Osteoblast (primary cell): ENCODE measurements at regions not wholly inside any gene's neighbourhood (a gene's known extent, or its start where the extent isn't known, plus 50 kb on each side); places are given as distances from the start of the nearest gene placed in this dataset.

Experiments
- DNase-seq: peaks from one replicate; pipeline ENCODE4 v3.0.0; 2011; ENCODE audit warnings: low spot score, mixed read lengths; ENCODE audit not compliant: insufficient read length; ENCODE audit errors: missing footprints
- H2AFZ ChIP-seq: 2 replicates; pipeline ENCODE4 v1.6.0; 2011; ENCODE audit warnings: mild to moderate bottlenecking, low read length
- H3K27ac ChIP-seq: 2 replicates; pipeline ENCODE4 v1.5.1; 2011; ENCODE audit warnings: mild to moderate bottlenecking, low read depth, low read length, moderate library complexity
- H3K27me3 ChIP-seq: 2 replicates; pipeline ENCODE4 v1.6.0; 2012; ENCODE audit warnings: mild to moderate bottlenecking, control low read depth, inconsistent platforms, low read length, moderate library complexity; ENCODE audit not compliant: insufficient read depth
- H3K36me3 ChIP-seq: 2 replicates; pipeline ENCODE4 v1.5.1; 2011; ENCODE audit warnings: mild to moderate bottlenecking, low read length, control low read depth, moderate library complexity; ENCODE audit not compliant: insufficient read depth
- H3K4me1 ChIP-seq: 2 replicates; pipeline ENCODE4 v1.5.1; 2011; ENCODE audit warnings: mild to moderate bottlenecking, low read length, control low read depth, moderate library complexity; ENCODE audit not compliant: insufficient read depth
- H3K4me2 ChIP-seq: 2 replicates; pipeline ENCODE4 v1.6.0; 2011; ENCODE audit warnings: mild to moderate bottlenecking, low read length; ENCODE audit not compliant: insufficient read depth
- H3K4me3 ChIP-seq: fragments of 200-600 bp; sonication (generic); 3 replicates; pipeline ENCODE4 v1.5.1; 2012; ENCODE audit warnings: mild to moderate bottlenecking, low read length, inconsistent platforms; ENCODE audit not compliant: insufficient read depth
- H3K79me2 ChIP-seq: 2 replicates; pipeline ENCODE4 v1.6.0; 2012; ENCODE audit warnings: mild to moderate bottlenecking, low read length, control low read depth, inconsistent platforms; ENCODE audit not compliant: insufficient read depth
- H3K9me3 ChIP-seq: 2 replicates; pipeline ENCODE4 v1.5.1; 2011; ENCODE audit warnings: low read depth, low read length, control low read depth
- H4K20me1 ChIP-seq: 2 replicates; pipeline ENCODE4 v1.6.0; 2012; ENCODE audit warnings: mild to moderate bottlenecking, low read length, control low read depth; ENCODE audit not compliant: insufficient read depth
- TF ChIP-seq, protein P1 (sequence below): IDR thresholded peaks from 2 replicates; pipeline ENCODE4 v1.5.1; 2011; ENCODE audit warnings: mild to moderate bottlenecking, low read depth, low read length, moderate library complexity; ENCODE audit errors: extremely low read depth

DNA sequence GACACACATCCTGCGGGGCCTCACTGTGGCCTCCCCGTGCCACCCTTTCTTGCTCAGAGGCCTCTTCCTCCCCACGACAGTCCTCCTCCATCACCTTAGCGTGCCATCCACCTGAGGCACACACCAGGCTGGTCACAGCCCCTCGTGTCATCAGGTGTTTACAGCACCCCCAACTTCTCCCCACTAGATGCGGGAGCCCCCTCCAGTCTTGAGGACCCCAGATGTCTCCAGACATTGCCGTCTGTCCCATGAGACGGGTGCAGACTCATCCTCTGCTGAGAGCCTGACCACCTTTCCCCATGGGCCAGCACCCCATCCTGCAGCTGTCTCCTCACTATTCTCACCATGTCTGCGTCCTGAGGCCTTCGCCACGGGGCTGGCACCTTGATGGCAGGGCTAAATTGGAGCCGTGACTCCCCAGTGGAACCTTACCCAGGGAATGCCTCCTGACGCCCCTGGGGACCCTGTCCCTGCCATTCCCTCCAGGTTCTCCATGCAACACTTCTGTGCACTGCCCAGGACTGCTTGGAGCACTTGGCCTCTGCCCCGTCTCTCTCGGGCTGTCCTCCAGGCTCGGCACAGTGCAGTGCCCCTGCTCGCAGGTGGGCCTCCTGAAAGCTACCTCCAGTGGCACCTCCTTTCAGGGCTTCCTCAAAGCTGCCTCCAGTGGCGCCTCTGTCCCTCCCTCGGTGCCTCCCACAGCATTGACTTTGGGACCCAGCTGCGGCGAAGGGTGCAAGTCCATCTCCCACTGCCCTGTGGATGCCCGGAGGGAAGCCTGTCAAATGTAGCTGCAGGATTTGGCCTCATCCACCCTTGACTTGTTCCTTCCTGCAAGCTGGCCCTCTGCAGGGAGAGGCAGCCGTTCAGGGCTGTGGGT is 1386.8 kb downstream of the BRD1 start:
- H3K36me3 ChIP-seq, result no peaks in the 10 kb centered on the region
- no peak overlapping the region for H3K4me3 ChIP-seq
- no peaks in the 10 kb centered on the region for H3K4me1 ChIP-seq
- no peaks in the 10 kb centered on the region for H3K9me3 ChIP-seq
- no peak for DNase-seq
- H3K4me2 ChIP-seq, result no peak overlapping the region
- no peaks in the 10 kb centered on the region for H3K27me3 ChIP-seq
- H2AFZ ChIP-seq, result no peak overlapping the region
- TF ChIP-seq, protein P1, sequence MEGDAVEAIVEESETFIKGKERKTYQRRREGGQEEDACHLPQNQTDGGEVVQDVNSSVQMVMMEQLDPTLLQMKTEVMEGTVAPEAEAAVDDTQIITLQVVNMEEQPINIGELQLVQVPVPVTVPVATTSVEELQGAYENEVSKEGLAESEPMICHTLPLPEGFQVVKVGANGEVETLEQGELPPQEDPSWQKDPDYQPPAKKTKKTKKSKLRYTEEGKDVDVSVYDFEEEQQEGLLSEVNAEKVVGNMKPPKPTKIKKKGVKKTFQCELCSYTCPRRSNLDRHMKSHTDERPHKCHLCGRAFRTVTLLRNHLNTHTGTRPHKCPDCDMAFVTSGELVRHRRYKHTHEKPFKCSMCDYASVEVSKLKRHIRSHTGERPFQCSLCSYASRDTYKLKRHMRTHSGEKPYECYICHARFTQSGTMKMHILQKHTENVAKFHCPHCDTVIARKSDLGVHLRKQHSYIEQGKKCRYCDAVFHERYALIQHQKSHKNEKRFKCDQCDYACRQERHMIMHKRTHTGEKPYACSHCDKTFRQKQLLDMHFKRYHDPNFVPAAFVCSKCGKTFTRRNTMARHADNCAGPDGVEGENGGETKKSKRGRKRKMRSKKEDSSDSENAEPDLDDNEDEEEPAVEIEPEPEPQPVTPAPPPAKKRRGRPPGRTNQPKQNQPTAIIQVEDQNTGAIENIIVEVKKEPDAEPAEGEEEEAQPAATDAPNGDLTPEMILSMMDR, result no peak
- no peak overlapping the region for H3K27ac ChIP-seq
- H4K20me1 ChIP-seq, result no peaks in the 10 kb centered on the region
- no peaks in the 10 kb centered on the region for H3K79me2 ChIP-seq

DNA sequence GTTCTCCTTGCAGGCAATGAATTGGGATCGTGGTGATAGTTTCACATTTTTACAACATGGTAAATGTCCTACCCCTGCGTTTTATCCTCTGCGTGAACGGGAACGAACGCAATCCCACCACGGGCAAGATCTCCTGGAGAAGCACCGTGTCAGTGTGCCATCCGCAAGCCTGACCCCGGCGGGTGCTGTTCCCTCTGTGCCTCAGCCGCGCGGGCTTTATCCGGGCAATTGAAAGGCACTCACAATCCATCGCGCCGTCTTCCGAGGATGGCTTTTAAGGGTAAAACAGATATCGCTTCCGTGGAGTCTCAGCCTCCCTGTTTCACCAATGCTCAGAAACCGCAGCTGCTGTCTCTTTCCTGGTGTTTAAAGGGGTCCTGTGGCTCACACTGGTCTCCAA is 1387.5 kb downstream of the BRD1 start:
- H3K4me3 ChIP-seq, result no peak overlapping the region
- H3K9me3 ChIP-seq, result no peaks in the 10 kb centered on the region
- no peak overlapping the region for H2AFZ ChIP-seq
- no peak for DNase-seq
- TF ChIP-seq, protein P1, result no peak
- H3K27ac ChIP-seq, result no peak overlapping the region
- no peaks in the 10 kb centered on the region for H3K4me1 ChIP-seq
- no peaks in the 10 kb centered on the region for H4K20me1 ChIP-seq
- no peaks in the 10 kb centered on the region for H3K79me2 ChIP-seq
- H3K36me3 ChIP-seq, result no peaks in the 10 kb centered on the region
- no peak overlapping the region for H3K4me2 ChIP-seq
- H3K27me3 ChIP-seq, result no peaks in the 10 kb centered on the region

DNA sequence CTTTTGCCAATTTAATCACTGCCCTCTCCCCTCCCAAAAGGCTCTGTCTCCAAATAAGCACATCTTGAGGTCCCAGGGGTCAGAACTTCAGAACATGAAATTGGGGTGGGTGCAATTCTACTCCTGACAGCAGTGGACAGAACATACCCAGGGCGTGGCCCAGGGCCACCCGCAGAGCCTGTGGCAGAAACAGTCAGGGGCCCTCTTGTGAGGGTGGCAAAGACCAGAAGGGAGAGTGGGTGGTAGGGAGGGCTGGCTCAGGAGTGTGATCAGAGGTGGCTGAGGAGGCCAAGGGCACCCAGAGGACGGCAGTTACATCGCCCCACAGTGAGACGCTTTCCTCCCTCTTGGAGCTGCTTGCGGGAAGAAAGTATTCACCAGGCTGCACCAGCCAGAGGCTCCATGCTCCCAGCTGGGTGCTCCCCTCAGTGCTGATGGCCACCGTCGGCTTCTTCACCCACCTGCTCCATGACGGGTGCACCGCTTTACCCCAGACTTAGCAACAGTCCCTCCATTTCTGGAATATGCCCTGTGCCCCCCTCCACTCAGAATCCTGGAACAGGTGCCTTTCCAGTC is 1388.0 kb downstream of the BRD1 start:
- Histone ChIP-seq H2AFZ (no peak overlapping the region), H3K27me3 (no peaks in the 10 kb centered on the region), H3K27ac (no peak overlapping the region), H3K4me1 (no peaks in the 10 kb centered on the region), H3K4me3 (no peak overlapping the region), H3K9me3 (no peaks in the 10 kb centered on the region), H3K79me2 (no peaks in the 10 kb centered on the region), H3K4me2 (no peak overlapping the region), H4K20me1 (no peaks in the 10 kb centered on the region), H3K36me3 (no peaks in the 10 kb centered on the region)
- DNase-seq, result no peak
- TF ChIP-seq, protein P1, result no peak

DNA sequence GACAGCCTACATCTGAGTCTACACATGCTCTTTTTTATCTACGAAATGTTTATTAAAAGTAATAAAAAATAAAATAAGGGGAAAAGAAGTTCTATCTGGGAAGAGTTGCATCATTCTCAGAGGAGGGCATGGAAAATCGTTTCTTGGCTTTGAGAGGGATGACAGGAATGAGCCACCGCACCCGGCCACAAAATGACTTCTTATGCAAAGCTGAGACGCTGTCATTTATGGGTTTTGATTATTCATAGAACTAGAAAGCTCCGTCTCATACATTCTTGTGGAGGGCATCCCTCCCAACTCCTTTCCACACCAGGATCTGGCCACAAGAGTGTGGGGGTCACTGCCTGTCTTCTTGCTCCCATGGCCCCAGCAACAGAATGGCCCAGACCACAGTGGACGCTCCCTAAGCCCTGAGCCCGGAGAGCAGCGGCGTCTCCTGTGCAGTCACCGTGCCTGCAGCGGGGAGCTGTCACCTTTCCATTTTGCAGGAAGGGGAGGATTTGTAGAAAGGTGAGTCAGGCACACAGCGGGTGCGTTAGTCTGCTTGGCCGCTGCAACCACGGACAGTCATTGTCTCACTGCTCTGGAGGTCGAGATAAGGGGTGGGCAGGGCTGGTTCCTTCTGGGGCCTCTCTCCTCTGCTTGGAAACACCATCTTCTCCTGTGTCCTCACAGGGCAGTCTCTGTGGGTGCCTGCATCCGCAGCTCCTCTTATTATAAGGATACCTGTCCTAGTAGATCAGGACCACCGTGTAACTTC is 1388.7 kb downstream of the BRD1 start:
- no peaks in the 10 kb centered on the region for H3K9me3 ChIP-seq
- H3K4me2 ChIP-seq, result no peak overlapping the region
- H2AFZ ChIP-seq, result no peak overlapping the region
- H3K79me2 ChIP-seq, result no peaks in the 10 kb centered on the region
- H3K27ac ChIP-seq, result no peak overlapping the region
- TF ChIP-seq, protein P1, result no peak
- no peaks in the 10 kb centered on the region for H3K36me3 ChIP-seq
- no peaks in the 10 kb centered on the region for H3K27me3 ChIP-seq
- no peak for DNase-seq
- H3K4me1 ChIP-seq, result no peaks in the 10 kb centered on the region
- H3K4me3 ChIP-seq, result no peak overlapping the region
- H4K20me1 ChIP-seq, result no peaks in the 10 kb centered on the region
